WERI-Rb-1 (cell line): ENCODE measurements at regions not wholly inside any gene's neighbourhood (a gene's known extent, or its start where the extent isn't known, plus 50 kb on each side); places are given as distances from the start of the nearest gene placed in this dataset.
"Not testable (repeated sequence)": the region's sequence is repeated elsewhere in the genome, so short reads cannot be mapped to it uniquely, and the experiment has no call there.

Experiments used
- DNase-seq: peaks from one replicate; pipeline ENCODE4 v3.0.0-alpha.2; 2020
- H3K27ac ChIP-seq: fragments of 250-450 bp; sonication (Bioruptor Pico); 2 replicates; pipeline ENCODE4 v1.5.1; 2020; ENCODE audit warnings: mild to moderate bottlenecking, moderate library complexity
- H3K27me3 ChIP-seq: fragments of 250-450 bp; sonication (Bioruptor Pico); 2 replicates; pipeline ENCODE4 v1.5.1; 2021; ENCODE audit warnings: mild to moderate bottlenecking, low read depth, moderate library complexity; ENCODE audit not compliant: insufficient read depth, severe bottlenecking
- H3K36me3 ChIP-seq: fragments of 250-450 bp; sonication (Bioruptor Pico); 2 replicates; pipeline ENCODE4 v1.5.1; 2020; ENCODE audit warnings: mild to moderate bottlenecking, moderate library complexity
- H3K4me3 ChIP-seq: 2 replicates; pipeline ENCODE4 v1.5.1; 2011; ENCODE audit warnings: low read depth, mild to moderate bottlenecking, control low read depth, low read length
- H3K9me3 ChIP-seq: fragments of 250-450 bp; sonication (Bioruptor Pico); 2 replicates; pipeline ENCODE4 v1.5.1; 2021; ENCODE audit warnings: mild to moderate bottlenecking, moderate library complexity; ENCODE audit not compliant: severe bottlenecking
- TF ChIP-seq, protein P1 (sequence below): IDR thresholded peaks from 2 replicates; pipeline ENCODE4 v1.5.1; 2011; ENCODE audit warnings: low read depth, mild to moderate bottlenecking, control low read depth, inconsistent platforms, low read length

DNA sequence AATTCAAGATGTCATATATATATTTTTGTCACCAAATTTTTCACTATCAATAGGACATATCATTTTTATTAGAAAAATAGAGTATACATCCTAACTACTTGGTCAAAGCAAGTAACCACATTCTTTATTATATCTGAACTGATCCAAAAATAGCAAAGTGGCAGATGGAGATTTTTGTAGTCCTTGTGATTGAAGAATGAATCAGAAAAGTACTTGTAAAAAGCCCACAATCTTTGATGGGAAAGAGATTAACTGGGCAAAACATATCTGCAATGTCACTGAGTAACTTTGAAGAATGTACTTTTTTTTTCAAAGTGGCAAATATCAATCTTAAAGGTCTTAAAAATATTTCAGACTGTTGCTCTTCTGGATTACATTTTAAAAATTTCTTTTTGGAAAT is 1040.6 kb upstream of the SEMA6A start:
- H3K9me3 ChIP-seq = no peaks in the 10 kb centered on the region
- DNase-seq = no peak
- no peak overlapping the region for H3K4me3 ChIP-seq
- H3K27me3 ChIP-seq = no peaks in the 10 kb centered on the region
- TF ChIP-seq, protein P1, sequence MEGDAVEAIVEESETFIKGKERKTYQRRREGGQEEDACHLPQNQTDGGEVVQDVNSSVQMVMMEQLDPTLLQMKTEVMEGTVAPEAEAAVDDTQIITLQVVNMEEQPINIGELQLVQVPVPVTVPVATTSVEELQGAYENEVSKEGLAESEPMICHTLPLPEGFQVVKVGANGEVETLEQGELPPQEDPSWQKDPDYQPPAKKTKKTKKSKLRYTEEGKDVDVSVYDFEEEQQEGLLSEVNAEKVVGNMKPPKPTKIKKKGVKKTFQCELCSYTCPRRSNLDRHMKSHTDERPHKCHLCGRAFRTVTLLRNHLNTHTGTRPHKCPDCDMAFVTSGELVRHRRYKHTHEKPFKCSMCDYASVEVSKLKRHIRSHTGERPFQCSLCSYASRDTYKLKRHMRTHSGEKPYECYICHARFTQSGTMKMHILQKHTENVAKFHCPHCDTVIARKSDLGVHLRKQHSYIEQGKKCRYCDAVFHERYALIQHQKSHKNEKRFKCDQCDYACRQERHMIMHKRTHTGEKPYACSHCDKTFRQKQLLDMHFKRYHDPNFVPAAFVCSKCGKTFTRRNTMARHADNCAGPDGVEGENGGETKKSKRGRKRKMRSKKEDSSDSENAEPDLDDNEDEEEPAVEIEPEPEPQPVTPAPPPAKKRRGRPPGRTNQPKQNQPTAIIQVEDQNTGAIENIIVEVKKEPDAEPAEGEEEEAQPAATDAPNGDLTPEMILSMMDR = no peak
- no peak overlapping the region for H3K27ac ChIP-seq
- no peaks in the 10 kb centered on the region for H3K36me3 ChIP-seq

DNA sequence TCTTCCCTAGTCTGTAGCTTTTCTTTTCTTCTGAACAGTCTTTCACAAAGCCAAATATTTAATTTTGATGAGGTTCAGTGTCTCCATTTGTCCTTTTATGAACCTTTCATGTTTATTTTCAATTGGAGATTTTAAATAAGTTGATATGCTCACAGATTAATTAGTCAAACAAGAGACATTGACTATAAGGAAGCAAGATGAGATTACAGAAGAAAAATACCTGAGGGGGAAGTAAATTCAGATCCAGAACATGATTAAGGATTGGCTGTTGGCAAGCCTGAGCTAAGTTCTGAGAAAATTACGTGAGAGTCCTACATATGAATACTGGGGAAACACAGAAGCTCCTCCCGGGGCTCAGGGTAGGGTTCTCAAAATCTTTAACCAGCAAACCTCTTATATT is 1039.8 kb upstream of the SEMA6A start:
- Histone ChIP-seq H3K27me3 (no peaks in the 10 kb centered on the region), H3K27ac (no peak overlapping the region), H3K4me3 (no peak overlapping the region), H3K36me3 (no peaks in the 10 kb centered on the region), H3K9me3 (no peaks in the 10 kb centered on the region)
- TF ChIP-seq, protein P1 = no peak
- DNase-seq = no peak

DNA sequence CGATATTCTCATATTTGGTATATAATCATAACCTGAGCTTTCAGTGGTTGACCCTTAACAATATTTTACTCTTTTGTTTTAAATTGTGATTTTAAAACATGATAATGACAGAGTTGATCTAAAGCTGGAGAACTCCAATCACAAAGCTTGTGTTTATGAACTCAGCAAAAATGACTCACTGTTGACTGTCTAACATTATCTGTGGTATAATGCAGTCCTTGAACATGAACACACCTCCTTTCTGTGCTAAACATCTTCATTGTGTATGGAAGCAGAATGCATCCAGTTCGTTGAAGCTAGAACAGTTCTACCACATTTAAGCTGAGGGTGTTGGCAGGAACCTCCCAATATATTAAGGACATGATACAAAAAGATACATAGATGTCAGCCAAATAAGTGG is 1030.2 kb upstream of the SEMA6A start:
- Histone ChIP-seq H3K4me3 (no peak overlapping the region), H3K9me3 (no peaks in the 10 kb centered on the region), H3K27me3 (no peaks in the 10 kb centered on the region), H3K36me3 (no peaks in the 10 kb centered on the region), H3K27ac (no peak overlapping the region)
- TF ChIP-seq, protein P1 = no peak
- no peak for DNase-seq

DNA sequence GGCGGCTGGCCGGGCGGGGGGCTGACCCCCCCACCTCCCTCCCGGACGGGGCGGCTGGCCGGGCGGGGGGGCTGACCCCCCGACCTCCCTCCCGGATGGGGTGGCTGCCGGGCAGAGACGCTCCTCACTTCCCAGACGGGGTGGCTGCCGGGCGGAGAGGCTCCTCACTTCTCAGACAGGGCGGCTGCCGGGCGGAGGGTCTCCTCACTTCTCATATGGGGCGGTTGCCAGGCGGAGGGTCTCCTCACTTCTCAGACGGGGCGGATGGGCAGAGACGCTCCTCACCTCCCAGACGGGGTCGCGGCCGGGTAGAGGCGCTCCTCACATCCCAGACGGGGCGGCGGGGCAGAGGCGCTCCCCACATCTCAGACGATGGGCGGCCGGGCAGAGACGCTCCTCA is 1025.2 kb upstream of the SEMA6A start:
- H3K9me3 ChIP-seq, DNase-seq, H3K27ac ChIP-seq, H3K27me3 ChIP-seq, H3K36me3 ChIP-seq, H3K4me3 ChIP-seq: not testable (repeated sequence)

DNA sequence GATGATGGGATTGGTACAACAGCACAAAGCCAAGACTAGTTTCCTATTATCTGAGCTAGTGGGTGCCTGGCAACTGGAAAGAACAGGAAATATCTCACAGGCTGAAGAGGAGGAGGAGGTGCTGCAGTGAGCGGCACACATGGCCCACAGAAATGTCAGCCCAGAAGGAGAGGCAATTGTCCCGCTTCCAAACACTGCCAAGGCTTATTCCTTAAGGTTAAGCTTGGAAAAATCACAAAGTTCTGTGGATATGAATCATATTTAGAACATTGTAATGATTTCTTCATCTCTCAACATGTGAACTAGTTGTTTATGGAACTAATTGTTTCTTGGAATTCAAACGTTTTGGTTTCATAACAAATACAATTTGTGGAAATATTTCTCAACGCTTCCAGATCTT is 1019.5 kb upstream of the SEMA6A start:
- no peak overlapping the region for H3K27ac ChIP-seq
- no peaks in the 10 kb centered on the region for H3K9me3 ChIP-seq
- no peak for DNase-seq
- TF ChIP-seq, protein P1 = no peak
- H3K27me3 ChIP-seq = no peaks in the 10 kb centered on the region
- H3K36me3 ChIP-seq = no peaks in the 10 kb centered on the region
- H3K4me3 ChIP-seq = no peak overlapping the region

DNA sequence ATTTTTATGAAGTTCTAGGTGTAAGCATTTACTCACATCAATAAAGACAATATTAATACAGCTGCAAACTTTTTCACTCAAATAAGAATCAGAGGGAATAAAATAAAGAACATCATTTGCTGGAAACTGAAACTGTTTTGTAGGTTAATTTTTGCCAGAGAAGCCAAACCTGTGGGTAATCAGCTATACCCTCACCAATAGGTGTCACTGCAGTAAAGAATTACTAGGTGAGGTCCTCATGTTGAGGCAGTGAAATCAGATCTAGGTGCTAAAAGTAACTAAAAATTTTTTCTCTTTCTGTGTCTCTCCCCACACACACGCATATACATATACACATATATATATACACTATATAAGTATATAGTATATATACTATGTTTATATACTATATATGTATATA is 1016.3 kb upstream of the SEMA6A start:
- H3K36me3 ChIP-seq = no peaks in the 10 kb centered on the region
- DNase-seq = peak; percentile 8
- H3K9me3 ChIP-seq = no peaks in the 10 kb centered on the region
- no peak overlapping the region for H3K27ac ChIP-seq
- H3K4me3 ChIP-seq = no peak overlapping the region
- no peaks in the 10 kb centered on the region for H3K27me3 ChIP-seq
- TF ChIP-seq, protein P1 = peak; percentile 41; the same call in 1 of the 2 replicates
